CD4-positive, alpha-beta memory T cell (primary cell): ENCODE measurements at regions not wholly inside any gene's neighbourhood (a gene's known extent, or its start where the extent isn't known, plus 50 kb on each side); places are given as distances from the start of the nearest gene placed in this dataset.

ENCODE experiments used
- CTCF ChIA-PET: fragments of 350-600 bp; sonication (Branson Sonifier 250); formaldehyde crosslinking; loops from one replicate; lab custom pipeline; 2021; ENCODE audit warnings: inconsistent platforms; ENCODE audit not compliant: partially characterized antibody; lab: Charles Lee
- POLR2A ChIA-PET: fragments of 350-600 bp; sonication (Branson Sonifier 250); formaldehyde crosslinking; loops from one replicate; lab custom pipeline; 2021; ENCODE audit not compliant: partially characterized antibody; lab: Charles Lee
- DNase-seq, 5 donors: peaks; one replicate each; pipeline versions ENCODE4 v3.0.0 to v3.0.0-alpha.2; 2020 to 2022; ENCODE audit warnings: mixed read lengths in 1 of 5
- H3K27ac ChIP-seq: one replicate; pipeline ENCODE4 v1.7.0; 2013; ENCODE audit warnings: low read depth, low read length
- H3K27me3 ChIP-seq: 2 replicates; pipeline ENCODE4 v1.7.0; 2013; ENCODE audit warnings: mild to moderate bottlenecking, low read length, moderate library complexity; ENCODE audit not compliant: insufficient read depth
- H3K36me3 ChIP-seq: 2 replicates; pipeline ENCODE4 v1.7.0; 2013; ENCODE audit warnings: mild to moderate bottlenecking, low read length, moderate library complexity; ENCODE audit not compliant: insufficient read depth
- H3K4me1 ChIP-seq: 2 replicates; pipeline ENCODE4 v1.7.0; 2013; ENCODE audit warnings: mild to moderate bottlenecking, low read length, moderate library complexity; ENCODE audit not compliant: insufficient read depth
- H3K4me3 ChIP-seq, 2 donors: one replicate each; pipeline ENCODE4 v1.7.0; 2013; ENCODE audit warnings: low read length in 2 of 2, mild to moderate bottlenecking in 1 of 2
- H3K9me3 ChIP-seq, 2 donors: one replicate each; pipeline ENCODE4 v1.7.0; 2013; ENCODE audit warnings: low read length in 2 of 2, control low read depth in 1 of 2; ENCODE audit not compliant: control insufficient read depth in 1 of 2
- H3K27ac Mint-ChIP-seq, 7 donors: one replicate each; pipeline ENCODE4 v1.8.0; 2020 to 2021; ENCODE audit warnings: mixed read lengths in 7 of 7, mild to moderate bottlenecking in 6 of 7, inconsistent platforms in 3 of 7, moderate library complexity in 3 of 7
- H3K27me3 Mint-ChIP-seq, 2 donors: one replicate each; pipeline ENCODE4 v1.8.0; 2020 to 2021; ENCODE audit warnings: mixed read lengths in 2 of 2
- H3K36me3 Mint-ChIP-seq, 2 donors: one replicate each; pipeline ENCODE4 v1.8.0; 2020 to 2021; ENCODE audit warnings: mixed read lengths in 2 of 2, inconsistent platforms in 1 of 2, mild to moderate bottlenecking in 1 of 2
- H3K4me1 Mint-ChIP-seq, 4 donors: one replicate each; pipeline ENCODE4 v1.8.0; 2020 to 2021; ENCODE audit warnings: mixed read lengths in 4 of 4, mild to moderate bottlenecking in 1 of 4
- H3K4me3 Mint-ChIP-seq, 8 donors: one replicate each; pipeline ENCODE4 v1.8.0; 2020 to 2021; ENCODE audit warnings: mixed read lengths in 8 of 8, mild to moderate bottlenecking in 7 of 8, moderate library complexity in 6 of 8, inconsistent platforms in 3 of 8
- H3K9me3 Mint-ChIP-seq, 8 donors: one replicate each; pipeline ENCODE4 v1.8.0; 2020 to 2021; ENCODE audit warnings: mixed read lengths in 8 of 8, mild to moderate bottlenecking in 5 of 8, inconsistent platforms in 3 of 8, moderate library complexity in 1 of 8
- intact Hi-C: fragments of 100-400 bp; cut with micrococcal nuclease; formaldehyde crosslinking; loops from one replicate; pipeline ENCODE4 v1.15.1; 2023

- H3K4me3 Mint-ChIP-seq, result no peak overlapping the region
- no peaks in the 10 kb centered on the region for H3K4me1 ChIP-seq
- DNase-seq, result no peak
- intact Hi-C loops, result no loop called here
- ChIA-PET CTCF (no interaction called here), POLR2A (no interaction called here)
- H3K4me1 Mint-ChIP-seq, result no peaks in the 10 kb centered on the region
- H3K9me3 ChIP-seq, result no peaks in the 10 kb centered on the region
- no peak overlapping the region for H3K4me3 ChIP-seq
- H3K27ac Mint-ChIP-seq, result no peak overlapping the region
- no peaks in the 10 kb centered on the region for H3K27me3 ChIP-seq
- no peaks in the 10 kb centered on the region for H3K36me3 ChIP-seq
- peaks cover 1% of the 10 kb centered on the region in 2 donors for H3K27me3 Mint-ChIP-seq
- peaks cover 0 to 10% (median 0%) of the 10 kb centered on the region in 8 donors for H3K9me3 Mint-ChIP-seq
- no peak overlapping the region for H3K27ac ChIP-seq
- H3K36me3 Mint-ChIP-seq, result no peaks in the 10 kb centered on the region
Measured at GRCh38 chr9:86821006-86821845, 126.1 kb downstream of the GAS1 start.

DNA sequence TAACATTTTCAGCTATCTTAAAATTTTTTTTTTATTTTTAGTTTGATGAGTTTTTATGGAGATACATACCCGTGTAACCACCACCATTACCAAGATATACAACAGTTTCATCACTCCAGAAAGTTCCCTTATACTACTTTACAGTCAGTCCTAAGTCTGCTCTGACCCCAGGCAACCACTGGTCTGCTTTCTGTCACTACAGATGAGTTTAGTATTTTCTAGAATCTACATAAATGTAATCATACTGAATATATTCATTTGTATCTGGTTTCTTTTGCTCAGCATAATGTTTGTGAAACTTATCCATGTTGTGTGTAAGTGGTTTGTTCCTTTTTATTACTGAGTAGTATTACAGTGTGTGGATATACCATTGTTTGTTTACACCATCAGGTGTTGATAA lies 127.8 kb downstream of the GAS1 start:
- no peaks in the 10 kb centered on the region for H3K27me3 ChIP-seq
- H3K4me1 ChIP-seq, result no peaks in the 10 kb centered on the region
- H3K4me3 ChIP-seq, result no peak overlapping the region
- Mint-ChIP-seq H3K27me3 (peaks cover 1 to 5% of the 10 kb centered on the region in 2 donors), H3K9me3 (peaks cover 0 to 5% (median 0%) of the 10 kb centered on the region in 8 donors), H3K36me3 (no peaks in the 10 kb centered on the region), H3K27ac (no peak overlapping the region), H3K4me1 (no peaks in the 10 kb centered on the region), H3K4me3 (no peak overlapping the region)
- intact Hi-C loops, result no loop called here
- H3K27ac ChIP-seq, result no peak overlapping the region
- H3K9me3 ChIP-seq, result no peaks in the 10 kb centered on the region
- no peak for DNase-seq
- ChIA-PET POLR2A (no interaction called here), CTCF (no interaction called here)
- no peaks in the 10 kb centered on the region for H3K36me3 ChIP-seq

DNA sequence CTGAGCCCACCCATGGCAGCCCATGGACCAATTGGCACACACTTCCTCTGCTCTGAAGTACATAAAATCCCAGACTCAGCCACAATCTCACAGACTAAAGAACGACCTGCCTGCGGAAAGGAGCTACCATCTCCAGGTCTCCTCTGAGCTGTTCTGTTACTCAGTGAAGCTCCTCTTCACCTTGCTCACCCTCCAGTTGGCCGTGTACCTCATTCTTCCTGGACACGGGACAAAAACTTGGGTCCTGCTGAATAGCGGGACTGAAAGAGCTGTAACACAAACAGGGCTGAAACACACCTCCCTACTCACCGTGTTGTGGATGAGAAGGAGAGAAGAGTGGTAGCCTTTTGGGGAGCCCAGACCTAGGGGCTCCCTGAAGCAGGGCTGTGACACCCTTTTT lies 128.7 kb downstream of the GAS1 start:
- no peaks in the 10 kb centered on the region for H3K36me3 ChIP-seq
- POLR2A ChIA-PET, result no interaction called here
- Mint-ChIP-seq H3K27ac (no peak overlapping the region), H3K36me3 (no peaks in the 10 kb centered on the region), H3K9me3 (peaks cover 0 to 5% (median 0%) of the 10 kb centered on the region in 8 donors), H3K27me3 (peaks cover 1 to 8% of the 10 kb centered on the region in 2 donors), H3K4me3 (no peak overlapping the region), H3K4me1 (no peaks in the 10 kb centered on the region)
- DNase-seq, result no peak
- CTCF ChIA-PET, result no interaction called here
- no peaks in the 10 kb centered on the region for H3K27me3 ChIP-seq
- intact Hi-C loops, result no loop called here
- H3K9me3 ChIP-seq, result no peaks in the 10 kb centered on the region
- no peak overlapping the region for H3K27ac ChIP-seq
- H3K4me1 ChIP-seq, result no peaks in the 10 kb centered on the region
- H3K4me3 ChIP-seq, result no peak overlapping the region

DNA sequence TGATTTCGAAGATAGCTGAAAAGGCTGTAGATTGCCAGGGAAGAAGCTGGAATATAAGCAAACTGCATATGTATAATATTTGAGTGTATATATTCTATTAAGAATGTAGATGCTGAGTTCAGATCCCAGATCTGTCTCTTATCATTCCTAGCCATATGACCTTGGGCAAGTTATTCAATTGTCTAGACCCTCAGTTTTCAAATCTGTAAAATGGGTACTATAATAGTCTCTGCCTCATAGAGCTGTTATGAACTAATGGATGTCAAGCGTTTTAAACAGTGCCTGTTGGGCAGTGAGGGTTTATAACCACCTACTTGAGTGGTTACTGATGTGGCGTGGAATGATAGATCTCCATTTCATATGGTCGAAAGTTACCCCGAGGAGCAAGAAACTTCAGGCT lies 130.4 kb downstream of the GAS1 start:
- H3K27ac ChIP-seq, result no peak overlapping the region
- no peaks in the 10 kb centered on the region for H3K36me3 Mint-ChIP-seq
- H3K27me3 Mint-ChIP-seq, result peaks cover 0 to 11% of the 10 kb centered on the region in 2 donors
- no peaks in the 10 kb centered on the region for H3K4me1 Mint-ChIP-seq
- no peak overlapping the region for H3K4me3 ChIP-seq
- no peaks in the 10 kb centered on the region for H3K9me3 ChIP-seq
- POLR2A ChIA-PET, result no interaction called here
- DNase-seq, result no peak
- no peak overlapping the region for H3K4me3 Mint-ChIP-seq
- H3K4me1 ChIP-seq, result no peaks in the 10 kb centered on the region
- no peaks in the 10 kb centered on the region for H3K36me3 ChIP-seq
- intact Hi-C loops, result no loop called here
- CTCF ChIA-PET, result interaction anchor here (0.6 kb wide), 1 partner anchor 131 kb away, joined by 3 read pairs; the partner anchor contains the start of gene GAS1
- no peak overlapping the region for H3K27ac Mint-ChIP-seq
- peaks cover 0 to 2% (median 0%) of the 10 kb centered on the region in 8 donors for H3K9me3 Mint-ChIP-seq
- no peaks in the 10 kb centered on the region for H3K27me3 ChIP-seq

GRCh38 chr9:86816366-86816765 lies 130.9 kb downstream of the GAS1 start:
- CTCF ChIA-PET, result no interaction called here
- H3K27ac Mint-ChIP-seq, result no peak overlapping the region
- Histone ChIP-seq H3K4me1 (no peaks in the 10 kb centered on the region), H3K27ac (no peak overlapping the region), H3K36me3 (no peaks in the 10 kb centered on the region), H3K27me3 (no peaks in the 10 kb centered on the region), H3K4me3 (no peak overlapping the region), H3K9me3 (no peaks in the 10 kb centered on the region)
- peaks cover 0 to 10% of the 10 kb centered on the region in 2 donors for H3K27me3 Mint-ChIP-seq
- H3K4me1 Mint-ChIP-seq, result no peaks in the 10 kb centered on the region
- POLR2A ChIA-PET, result no interaction called here
- no peak for DNase-seq
- H3K9me3 Mint-ChIP-seq, result peaks cover 0 to 2% (median 0%) of the 10 kb centered on the region in 8 donors
- H3K36me3 Mint-ChIP-seq, result no peaks in the 10 kb centered on the region
- intact Hi-C loops, result no loop called here
- no peak overlapping the region for H3K4me3 Mint-ChIP-seq

DNA sequence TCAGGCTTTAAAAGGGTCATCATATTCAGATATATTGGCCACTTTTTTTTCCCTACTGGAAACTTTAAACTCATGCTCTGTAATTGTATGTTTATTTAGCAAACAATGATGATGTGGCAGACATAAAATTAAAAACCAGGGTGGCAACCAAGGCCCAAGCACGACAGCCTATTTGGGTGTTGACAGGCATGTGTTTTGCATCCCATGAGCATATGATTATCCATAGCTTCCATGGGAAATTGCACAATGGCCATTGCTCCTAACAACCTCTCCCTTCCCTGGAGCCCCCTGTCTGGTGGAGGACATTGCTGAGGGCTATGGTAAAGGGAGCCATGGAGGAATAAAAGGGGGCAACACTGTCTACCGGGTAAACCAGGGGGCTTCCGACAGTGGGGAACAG lies 134.7 kb downstream of the GAS1 start:
- Mint-ChIP-seq H3K9me3 (no peaks in the 10 kb centered on the region), H3K27ac (no peak overlapping the region), H3K36me3 (no peaks in the 10 kb centered on the region), H3K4me3 (no peak overlapping the region), H3K4me1 (no peaks in the 10 kb centered on the region), H3K27me3 (peaks cover 0 to 10% of the 10 kb centered on the region in 2 donors)
- no peak overlapping the region for H3K27ac ChIP-seq
- no peaks in the 10 kb centered on the region for H3K4me1 ChIP-seq
- ChIA-PET CTCF (no interaction called here), POLR2A (no interaction called here)
- no peaks in the 10 kb centered on the region for H3K36me3 ChIP-seq
- intact Hi-C loops, result no loop called here
- no peak overlapping the region for H3K4me3 ChIP-seq
- DNase-seq, result no peak
- no peaks in the 10 kb centered on the region for H3K9me3 ChIP-seq
- H3K27me3 ChIP-seq, result no peaks in the 10 kb centered on the region

DNA sequence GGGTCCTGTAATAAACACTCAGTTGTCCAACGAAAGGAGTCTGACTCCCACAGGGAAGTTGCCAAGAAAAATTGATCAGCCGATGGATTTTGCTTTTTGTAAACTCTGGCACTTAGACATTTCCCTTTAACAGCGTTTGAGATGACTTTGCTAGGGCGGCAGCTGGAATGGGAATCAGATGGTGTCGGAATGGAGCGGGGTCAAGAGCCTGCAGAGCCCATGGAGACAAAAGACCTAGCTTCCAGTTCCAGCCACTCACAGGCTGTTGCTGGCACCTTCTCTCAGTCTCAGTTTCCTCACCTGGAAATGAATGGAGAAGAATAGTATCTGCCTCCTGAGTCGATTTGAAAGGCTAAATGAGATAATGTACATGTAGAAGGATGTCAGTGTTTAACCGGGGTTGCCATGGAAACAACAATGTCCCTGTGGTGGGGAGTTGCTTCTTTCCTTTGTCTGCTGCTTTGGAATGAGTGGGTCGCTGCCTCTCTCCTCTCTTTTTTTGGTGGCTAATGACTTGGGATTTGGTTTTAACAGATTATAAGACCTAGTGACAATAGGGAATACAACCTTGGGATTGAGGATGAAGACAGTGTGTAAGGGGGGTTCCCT lies 137.4 kb downstream of the GAS1 start:
- H3K27me3 Mint-ChIP-seq, result peaks cover 0 to 7% of the 10 kb centered on the region in 2 donors
- Histone ChIP-seq H3K36me3 (no peaks in the 10 kb centered on the region), H3K4me3 (no peak overlapping the region), H3K9me3 (no peaks in the 10 kb centered on the region), H3K27ac (no peak overlapping the region), H3K27me3 (no peaks in the 10 kb centered on the region), H3K4me1 (no peaks in the 10 kb centered on the region)
- POLR2A ChIA-PET, result no interaction called here
- CTCF ChIA-PET, result no interaction called here
- no peaks in the 10 kb centered on the region for H3K36me3 Mint-ChIP-seq
- intact Hi-C loops, result no loop called here
- H3K9me3 Mint-ChIP-seq, result no peaks in the 10 kb centered on the region
- no peak overlapping the region for H3K4me3 Mint-ChIP-seq
- DNase-seq, result no peak
- H3K27ac Mint-ChIP-seq, result no peak overlapping the region
- no peaks in the 10 kb centered on the region for H3K4me1 Mint-ChIP-seq
